Activated naive CD8-positive, alpha-beta T cell treated with anti-CD3 and anti-CD28 coated beads for 36 hours (primary cell): ENCODE measurements at regions not wholly inside any gene's neighbourhood (a gene's known extent, or its start where the extent isn't known, plus 50 kb on each side); places are given as distances from the start of the nearest gene placed in this dataset.

Source experiments
- DNase-seq: peaks from one replicate; pipeline ENCODE4 v3.0.0; 2021
- H3K27ac Mint-ChIP-seq: one replicate; pipeline ENCODE4 v1.8.0; 2022; ENCODE audit warnings: mild to moderate bottlenecking, moderate library complexity, mixed read lengths
- H3K27me3 Mint-ChIP-seq: one replicate; pipeline ENCODE4 v1.8.0; 2022; ENCODE audit warnings: mild to moderate bottlenecking, mixed read lengths
- H3K36me3 Mint-ChIP-seq: one replicate; pipeline ENCODE4 v1.8.0; 2021; ENCODE audit warnings: mild to moderate bottlenecking, mixed read lengths
- H3K4me1 Mint-ChIP-seq: one replicate; pipeline ENCODE4 v1.8.0; 2021; ENCODE audit warnings: mixed read lengths
- H3K4me3 Mint-ChIP-seq: one replicate; pipeline ENCODE4 v1.8.0; 2022; ENCODE audit warnings: mild to moderate bottlenecking, moderate library complexity, mixed read lengths
- H3K9me3 Mint-ChIP-seq: one replicate; pipeline ENCODE4 v1.8.0; 2022; ENCODE audit warnings: mixed read lengths

DNA sequence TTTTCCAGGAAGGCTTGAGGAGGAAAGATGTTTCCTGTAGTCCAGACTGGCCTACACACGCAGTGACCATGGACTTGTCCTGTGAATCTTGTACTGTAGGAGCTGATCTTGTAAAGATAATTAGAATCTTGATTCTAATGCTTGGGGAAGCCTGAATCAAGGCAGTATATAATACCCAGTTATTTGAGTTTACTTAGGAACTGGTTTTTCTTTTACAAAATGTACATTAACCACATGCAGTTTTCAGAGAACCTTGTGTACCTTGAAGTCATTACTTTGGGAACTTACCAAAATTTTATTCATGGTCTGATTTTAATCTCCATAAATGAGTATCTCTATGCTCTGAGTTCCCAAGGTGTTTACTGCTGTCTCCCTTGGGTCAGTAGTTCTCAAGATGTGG is 439.9 kb upstream of the AZI2 start:
- Mint-ChIP-seq H3K27me3 (no peaks in the 10 kb centered on the region), H3K4me1 (no peaks in the 10 kb centered on the region), H3K9me3 (no peaks in the 10 kb centered on the region), H3K27ac (no peak overlapping the region), H3K4me3 (no peak overlapping the region), H3K36me3 (no peaks in the 10 kb centered on the region)
- no peak for DNase-seq

DNA sequence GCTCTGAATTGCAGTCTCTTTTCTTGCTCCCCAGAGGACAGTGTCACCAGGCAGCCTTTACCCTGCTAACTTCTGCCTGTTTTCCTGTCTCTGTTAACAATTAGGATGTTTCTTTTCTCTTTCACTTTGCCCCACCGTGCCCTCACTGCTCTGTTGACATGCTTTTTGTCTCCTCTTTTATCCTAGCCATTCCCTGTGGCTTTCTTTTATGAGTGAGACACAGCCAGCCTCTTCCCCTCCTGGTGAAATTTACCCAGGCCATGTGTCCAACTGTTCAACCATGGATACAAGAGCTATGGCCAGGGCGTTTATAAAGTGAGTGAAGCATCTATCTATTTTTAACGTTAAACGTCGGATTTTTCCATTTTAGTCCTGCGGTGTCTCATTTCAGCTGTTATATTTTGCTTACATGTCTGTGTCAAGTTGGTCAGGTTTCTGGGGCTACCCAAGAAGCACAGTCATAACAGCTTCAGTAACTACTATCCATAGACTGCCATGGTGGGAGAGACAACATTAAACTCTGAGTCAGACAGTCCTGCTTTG is 443.2 kb upstream of the AZI2 start:
- no peaks in the 10 kb centered on the region for H3K4me1 Mint-ChIP-seq
- H3K27ac Mint-ChIP-seq = no peak overlapping the region

DNA sequence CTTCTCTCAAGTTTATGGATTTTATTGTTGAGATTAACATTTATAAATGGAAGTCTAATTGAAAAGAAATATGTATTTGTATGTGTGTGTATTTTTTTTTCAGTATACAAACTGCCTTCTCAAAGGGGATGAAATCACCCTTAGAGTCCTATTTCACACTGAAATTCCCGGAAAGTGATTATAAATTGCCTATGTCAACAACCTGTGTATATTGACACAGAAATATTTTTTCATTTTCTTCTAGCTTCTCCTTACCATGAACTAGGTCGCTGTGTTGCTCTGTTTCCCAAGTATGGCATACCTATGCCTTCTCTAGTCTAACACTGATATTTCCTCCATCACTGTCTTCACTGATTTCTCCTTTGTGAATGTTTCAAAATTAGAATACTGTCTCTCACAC is 444.0 kb upstream of the AZI2 start:
- no peaks in the 10 kb centered on the region for H3K27me3 Mint-ChIP-seq
- H3K9me3 Mint-ChIP-seq = no peaks in the 10 kb centered on the region
- no peaks in the 10 kb centered on the region for H3K36me3 Mint-ChIP-seq
- no peaks in the 10 kb centered on the region for H3K4me1 Mint-ChIP-seq
- H3K4me3 Mint-ChIP-seq = no peak overlapping the region
- H3K27ac Mint-ChIP-seq = no peak overlapping the region
- no peak for DNase-seq

More for the DNA sequence above, 443.2 kb upstream of the AZI2 start:
- Mint-ChIP-seq H3K36me3 (no peaks in the 10 kb centered on the region), H3K9me3 (no peaks in the 10 kb centered on the region), H3K27me3 (no peaks in the 10 kb centered on the region), H3K4me3 (no peak overlapping the region)
- DNase-seq = no peak

DNA sequence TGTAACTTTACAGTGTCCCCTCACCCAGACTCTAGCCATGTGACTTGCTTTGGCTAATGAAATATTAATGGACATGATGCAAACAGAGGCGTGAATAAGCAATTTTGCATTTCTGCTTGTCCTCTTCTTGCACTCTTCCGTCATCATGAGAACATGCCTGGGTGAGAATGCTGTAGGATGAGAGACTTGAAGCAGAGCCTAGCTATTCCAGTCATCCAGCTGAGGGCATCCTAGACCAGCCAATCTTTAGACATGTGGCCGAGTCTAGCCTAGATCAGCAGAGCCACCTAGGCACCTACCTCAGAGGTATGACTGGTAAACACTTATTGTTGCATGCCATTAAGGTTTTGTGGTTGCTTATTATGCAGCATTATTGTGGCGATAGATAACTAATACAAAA is 450.5 kb upstream of the AZI2 start:
- no peaks in the 10 kb centered on the region for H3K36me3 Mint-ChIP-seq

DNA sequence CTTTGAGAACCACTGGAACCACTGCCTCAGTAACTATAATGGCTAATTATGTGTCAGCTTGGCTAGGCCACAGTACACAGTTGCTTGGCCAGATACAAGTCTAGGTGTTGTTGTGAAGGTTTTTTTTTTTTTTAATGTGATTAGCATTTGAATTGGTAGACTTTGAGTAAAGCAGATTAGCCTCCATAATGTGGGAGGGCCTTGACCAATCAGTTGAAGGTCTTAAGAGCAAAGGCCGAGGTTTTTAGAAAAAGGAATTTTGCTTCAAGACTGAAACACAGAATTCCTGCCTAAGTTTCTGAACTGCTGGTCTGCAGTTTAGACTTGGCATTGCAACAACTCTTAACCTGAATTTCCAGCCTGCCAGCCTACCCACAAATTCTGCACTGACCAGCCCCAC is 451.6 kb upstream of the AZI2 start:
- Mint-ChIP-seq H3K36me3 (no peaks in the 10 kb centered on the region), H3K4me1 (no peaks in the 10 kb centered on the region), H3K27me3 (no peaks in the 10 kb centered on the region), H3K4me3 (no peak overlapping the region), H3K9me3 (no peaks in the 10 kb centered on the region), H3K27ac (no peak overlapping the region)
- no peak for DNase-seq

More for the DNA sequence above, 450.5 kb upstream of the AZI2 start:
- Mint-ChIP-seq H3K27me3 (no peaks in the 10 kb centered on the region), H3K4me1 (no peaks in the 10 kb centered on the region), H3K4me3 (no peak overlapping the region), H3K9me3 (no peaks in the 10 kb centered on the region), H3K27ac (no peak overlapping the region)
- no peak for DNase-seq

DNA sequence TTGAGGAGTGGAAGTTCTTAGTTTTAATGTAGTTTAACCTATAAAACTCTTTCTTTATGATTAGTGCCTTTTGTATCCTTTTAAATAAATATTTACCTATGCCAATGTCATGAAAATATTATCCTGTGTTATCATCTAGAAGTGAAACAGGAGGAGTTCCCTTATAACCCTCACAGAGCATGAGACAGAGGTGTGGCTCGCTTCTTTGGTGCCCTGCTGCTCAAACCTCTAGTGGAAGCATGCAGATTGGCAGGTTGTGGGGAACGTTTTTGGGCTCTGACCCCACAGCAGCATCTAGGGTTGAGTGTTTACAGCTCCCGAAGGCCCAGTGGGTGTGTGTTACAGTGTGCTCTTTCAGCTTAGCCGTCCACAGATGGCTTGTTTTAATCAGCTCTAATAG is 459.4 kb upstream of the AZI2 start:
- no peak overlapping the region for H3K4me3 Mint-ChIP-seq
- H3K27me3 Mint-ChIP-seq = peaks cover 3% of the 10 kb centered on the region
- H3K36me3 Mint-ChIP-seq = no peaks in the 10 kb centered on the region
- H3K27ac Mint-ChIP-seq = no peak overlapping the region
- H3K9me3 Mint-ChIP-seq = no peaks in the 10 kb centered on the region
- no peaks in the 10 kb centered on the region for H3K4me1 Mint-ChIP-seq
- no peak for DNase-seq

DNA sequence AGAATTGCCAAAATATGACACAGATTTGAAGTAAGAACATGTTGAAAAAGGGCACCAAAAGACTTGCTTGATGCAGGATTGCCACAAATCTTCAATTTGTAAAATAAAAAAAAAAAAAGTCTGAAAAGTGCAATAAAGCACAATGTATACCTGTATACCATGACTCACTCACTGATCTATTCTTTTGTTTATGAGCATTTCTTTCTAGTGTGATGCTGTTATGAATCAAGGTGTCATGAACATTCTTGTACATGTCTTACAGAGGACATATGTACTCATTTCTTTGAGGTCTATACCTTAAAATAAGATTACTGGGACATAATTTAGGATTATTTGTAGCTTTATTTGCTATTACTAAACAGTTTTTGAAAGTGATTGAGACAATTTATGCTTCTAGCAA is 464.9 kb upstream of the RBMS3 start:
- Mint-ChIP-seq H3K4me1 (no peaks in the 10 kb centered on the region), H3K36me3 (no peaks in the 10 kb centered on the region), H3K4me3 (no peak overlapping the region), H3K27me3 (peaks cover 10% of the 10 kb centered on the region), H3K27ac (no peak overlapping the region), H3K9me3 (no peaks in the 10 kb centered on the region)
- DNase-seq = no peak

DNA sequence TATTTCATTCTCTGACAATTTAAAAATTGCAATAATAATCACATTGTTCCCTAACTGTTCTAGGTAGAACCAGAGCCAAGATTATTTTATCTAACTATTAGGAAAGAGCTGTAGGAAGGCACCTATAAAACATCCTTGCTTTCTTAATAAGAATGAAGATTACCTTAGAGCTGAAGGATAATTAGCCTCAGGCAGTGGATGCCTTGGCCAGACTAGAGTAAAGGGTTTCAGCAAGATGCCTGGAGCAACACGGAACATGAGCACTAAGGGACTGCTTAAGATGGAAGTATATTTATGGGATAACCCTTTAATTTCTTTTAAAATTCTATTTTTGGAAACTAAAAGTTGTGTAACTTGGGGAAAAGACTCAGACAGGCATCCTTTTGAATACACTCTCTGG is 456.6 kb upstream of the RBMS3 start:
- DNase-seq = no peak
- Mint-ChIP-seq H3K36me3 (no peaks in the 10 kb centered on the region), H3K27me3 (peaks cover 12% of the 10 kb centered on the region)

DNA sequence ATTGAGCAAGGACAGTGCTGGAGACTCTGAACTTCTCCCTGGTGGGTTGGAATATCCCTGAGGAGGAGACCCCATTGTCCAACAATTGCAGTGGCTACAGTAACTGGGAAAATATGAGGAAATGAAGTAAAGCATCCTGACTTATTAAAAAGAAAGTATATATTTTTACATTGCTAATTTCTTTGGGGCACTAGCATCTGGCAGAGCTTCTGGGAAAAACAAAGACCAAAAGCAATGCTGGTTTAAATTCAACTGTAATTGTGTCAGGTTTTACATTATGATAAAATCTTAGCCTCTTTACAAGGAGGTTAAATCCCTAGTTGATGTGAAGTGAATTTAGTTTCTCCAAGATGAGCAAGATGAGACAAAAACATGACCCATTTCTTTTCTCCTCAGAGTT is 454.0 kb upstream of the RBMS3 start:
- Mint-ChIP-seq H3K27me3 (peaks cover 9% of the 10 kb centered on the region), H3K9me3 (peaks cover 2% of the 10 kb centered on the region), H3K4me3 (no peak overlapping the region), H3K27ac (no peak overlapping the region), H3K36me3 (no peaks in the 10 kb centered on the region), H3K4me1 (no peaks in the 10 kb centered on the region)
- no peak for DNase-seq

More for the DNA sequence above, 456.6 kb upstream of the RBMS3 start:
- H3K4me3 Mint-ChIP-seq = no peak overlapping the region
- no peaks in the 10 kb centered on the region for H3K9me3 Mint-ChIP-seq
- H3K27ac Mint-ChIP-seq = no peak overlapping the region
- H3K4me1 Mint-ChIP-seq = no peaks in the 10 kb centered on the region

DNA sequence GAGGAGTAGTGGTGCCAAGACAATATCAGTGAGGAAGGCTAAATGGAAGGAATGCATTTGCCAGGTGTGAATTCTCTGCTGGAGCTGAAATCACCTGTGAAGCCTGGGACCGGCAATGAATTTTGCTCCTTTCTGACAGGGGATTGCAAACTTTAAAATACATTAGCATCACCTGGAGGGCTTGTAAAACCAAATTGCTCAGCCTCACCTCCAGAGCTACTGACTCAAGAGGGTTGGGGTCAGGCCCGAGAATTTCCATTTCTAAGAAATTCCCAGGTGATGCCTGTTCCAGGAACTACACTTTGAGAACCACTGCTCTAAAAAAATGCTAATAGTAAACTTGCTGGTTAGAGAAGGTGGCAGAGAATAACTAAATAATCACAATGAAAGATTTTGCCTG is 445.6 kb upstream of the RBMS3 start:
- peaks cover 2% of the 10 kb centered on the region for H3K9me3 Mint-ChIP-seq
- DNase-seq = no peak
- no peaks in the 10 kb centered on the region for H3K36me3 Mint-ChIP-seq
- H3K4me3 Mint-ChIP-seq = no peak overlapping the region
- no peaks in the 10 kb centered on the region for H3K4me1 Mint-ChIP-seq
- no peak overlapping the region for H3K27ac Mint-ChIP-seq
- H3K27me3 Mint-ChIP-seq = peaks cover 12% of the 10 kb centered on the region

DNA sequence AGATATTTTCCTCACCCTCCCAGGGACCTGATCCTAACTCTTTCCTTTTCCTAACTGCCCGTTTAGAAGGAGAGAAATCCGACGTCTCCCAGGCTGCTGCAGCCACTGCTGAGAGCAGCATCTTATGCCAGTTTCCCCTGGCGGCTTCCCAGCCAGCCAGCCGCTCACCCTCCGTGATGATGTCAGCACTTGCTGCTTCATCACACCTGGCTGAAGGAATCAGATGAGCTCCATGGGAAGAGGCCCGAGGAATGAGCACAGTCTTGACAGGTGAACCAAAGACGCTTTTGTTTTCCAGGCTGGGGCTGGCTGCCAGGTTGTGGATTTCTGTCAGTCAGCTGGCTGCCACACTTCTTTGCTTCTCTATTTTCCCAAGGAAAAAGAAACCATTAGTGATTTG is 445.1 kb upstream of the RBMS3 start:
- H3K4me3 Mint-ChIP-seq = no peak overlapping the region

DNA sequence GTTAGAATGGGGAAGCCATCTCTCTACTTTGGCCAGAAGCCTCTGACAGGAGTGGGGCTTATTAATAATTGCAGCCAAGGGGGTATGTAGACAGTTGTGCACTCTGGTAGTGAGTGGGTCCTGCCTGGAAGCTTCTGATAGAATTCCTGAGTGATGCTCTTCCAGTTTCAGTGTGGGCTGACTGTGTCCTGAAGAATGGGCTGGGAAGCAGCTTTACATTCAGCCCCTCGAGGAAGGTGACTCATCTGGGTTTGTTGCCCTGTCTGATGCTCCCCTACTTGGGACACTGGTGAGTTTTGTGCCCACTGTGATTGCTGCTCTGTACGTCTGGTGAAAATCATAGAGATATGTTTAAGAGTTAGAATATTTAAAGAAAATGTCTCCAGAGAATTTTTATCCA is 444.7 kb upstream of the RBMS3 start:
- H3K27me3 Mint-ChIP-seq = peaks cover 12% of the 10 kb centered on the region
- H3K4me1 Mint-ChIP-seq = no peaks in the 10 kb centered on the region
- no peaks in the 10 kb centered on the region for H3K36me3 Mint-ChIP-seq
- no peak for DNase-seq
- H3K9me3 Mint-ChIP-seq = peaks cover under 1% of the 10 kb centered on the region
- no peak overlapping the region for H3K27ac Mint-ChIP-seq
- H3K4me3 Mint-ChIP-seq = no peak overlapping the region

More for the DNA sequence above, 445.1 kb upstream of the RBMS3 start:
- Mint-ChIP-seq H3K27ac (no peak overlapping the region), H3K36me3 (no peaks in the 10 kb centered on the region), H3K4me1 (no peaks in the 10 kb centered on the region), H3K9me3 (peaks cover 2% of the 10 kb centered on the region), H3K27me3 (peaks cover 12% of the 10 kb centered on the region)
- DNase-seq = no peak

DNA sequence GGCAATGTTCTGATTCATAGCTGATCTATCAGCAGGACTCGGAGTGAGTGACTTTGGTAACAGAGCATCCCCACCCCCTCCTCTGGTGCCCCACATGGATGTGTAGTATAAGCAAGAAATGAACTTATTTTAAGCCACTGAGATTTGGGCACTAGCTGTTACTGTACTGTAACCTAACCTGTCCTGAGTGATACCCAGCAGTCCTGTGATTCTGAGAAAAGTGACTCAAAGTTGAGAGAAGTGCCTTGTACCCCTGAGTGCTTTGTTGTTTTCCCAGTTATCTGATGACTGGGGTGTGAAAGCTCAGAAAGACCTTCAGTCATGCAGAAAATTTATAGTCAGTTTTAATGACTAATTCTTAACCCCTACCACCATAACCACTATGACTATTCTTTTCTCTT is 439.9 kb upstream of the RBMS3 start:
- Mint-ChIP-seq H3K27ac (peak overlapping the region; percentile 2), H3K4me1 (no peaks in the 10 kb centered on the region), H3K4me3 (no peak overlapping the region), H3K27me3 (peaks cover 12% of the 10 kb centered on the region), H3K9me3 (no peaks in the 10 kb centered on the region), H3K36me3 (no peaks in the 10 kb centered on the region)
- DNase-seq = no peak

DNA sequence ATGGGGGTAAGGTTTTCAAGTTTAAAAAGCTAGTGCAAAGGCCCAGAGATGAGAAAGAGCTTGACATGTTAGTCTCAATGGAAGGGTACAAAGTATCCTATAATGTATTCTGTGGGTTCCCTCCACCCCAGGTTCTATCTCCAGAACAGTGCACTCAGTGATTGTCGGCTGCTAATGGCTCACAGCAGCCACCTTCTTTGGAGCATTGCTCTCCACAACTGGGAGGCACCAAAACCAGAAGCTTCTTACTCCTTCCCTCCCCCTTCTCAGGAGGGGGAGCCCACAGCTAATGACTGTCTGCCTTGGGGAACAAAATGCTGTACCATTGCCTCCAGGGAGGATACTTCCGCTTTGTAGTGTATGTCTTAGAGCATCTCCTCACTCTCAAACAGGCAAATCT is 439.4 kb upstream of the RBMS3 start:
- no peak for DNase-seq
- H3K27me3 Mint-ChIP-seq = peaks cover 10% of the 10 kb centered on the region
- H3K9me3 Mint-ChIP-seq = no peaks in the 10 kb centered on the region
- H3K4me3 Mint-ChIP-seq = no peak overlapping the region
- H3K27ac Mint-ChIP-seq = peak overlapping the region; percentile 2
- no peaks in the 10 kb centered on the region for H3K36me3 Mint-ChIP-seq
- H3K4me1 Mint-ChIP-seq = no peaks in the 10 kb centered on the region

DNA sequence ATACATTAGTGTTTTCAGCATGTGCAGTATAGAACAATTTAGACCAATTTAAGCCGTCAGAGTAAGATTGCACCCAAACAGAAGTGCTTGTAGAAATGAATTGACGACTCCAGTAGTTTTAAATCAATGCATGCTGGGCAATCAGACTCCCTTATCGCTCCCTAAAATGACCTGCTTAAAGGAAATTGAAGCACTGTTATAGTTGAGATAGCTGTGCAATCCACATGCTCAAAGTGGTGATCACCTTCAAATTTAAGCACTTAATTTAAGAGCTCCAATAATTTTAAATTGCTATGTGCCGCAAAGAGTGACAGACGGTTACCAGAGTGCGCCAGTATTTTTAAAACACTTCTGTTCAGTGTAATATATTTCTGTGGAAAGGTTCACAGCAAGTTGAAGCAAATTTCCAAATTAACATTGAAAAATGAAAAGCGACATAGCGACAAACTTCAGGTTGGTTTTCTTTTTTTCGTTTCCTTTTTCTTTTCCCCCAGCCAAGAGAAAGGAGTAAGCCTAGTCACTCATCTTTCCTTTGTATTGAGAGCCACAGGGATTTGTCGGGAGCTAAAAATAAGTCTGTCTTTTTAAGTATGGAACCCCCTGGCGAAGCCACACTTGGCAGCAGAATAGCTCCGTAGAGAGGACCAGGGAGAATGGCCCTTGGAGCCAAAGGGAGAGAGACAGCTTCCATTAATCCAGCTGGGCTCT is 436.4 kb upstream of the RBMS3 start:
- no peaks in the 10 kb centered on the region for H3K36me3 Mint-ChIP-seq
- peaks cover under 1% of the 10 kb centered on the region for H3K27me3 Mint-ChIP-seq
- H3K4me1 Mint-ChIP-seq = no peaks in the 10 kb centered on the region
- H3K4me3 Mint-ChIP-seq = no peak overlapping the region
- H3K9me3 Mint-ChIP-seq = no peaks in the 10 kb centered on the region
- H3K27ac Mint-ChIP-seq = no peak overlapping the region
- DNase-seq = no peak

DNA sequence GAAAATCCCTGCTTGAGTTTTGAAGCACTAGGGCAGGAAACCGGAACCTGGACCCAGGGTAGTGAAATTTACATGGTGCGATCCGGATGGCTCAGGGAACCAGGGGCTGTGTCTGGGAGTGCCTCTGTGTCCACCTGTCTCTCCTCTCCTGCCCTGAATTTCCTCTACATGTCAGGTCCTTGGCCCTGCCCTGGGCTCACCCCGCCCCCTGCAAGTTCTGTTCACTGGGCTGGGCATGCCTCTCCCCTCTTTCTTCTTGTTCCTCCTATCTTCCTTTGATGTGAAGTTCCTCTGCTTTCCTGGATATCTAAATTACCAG is 435.9 kb upstream of the RBMS3 start:
- no peaks in the 10 kb centered on the region for H3K27me3 Mint-ChIP-seq
- no peaks in the 10 kb centered on the region for H3K4me1 Mint-ChIP-seq
- H3K9me3 Mint-ChIP-seq = no peaks in the 10 kb centered on the region
- no peaks in the 10 kb centered on the region for H3K36me3 Mint-ChIP-seq
- no peak overlapping the region for H3K27ac Mint-ChIP-seq
- no peak overlapping the region for H3K4me3 Mint-ChIP-seq
- no peak for DNase-seq
